Endothelial cell of umbilical vein (primary cell): ENCODE measurements at regions not wholly inside any gene's neighbourhood (a gene's known extent, or its start where the extent isn't known, plus 50 kb on each side); places are given as distances from the start of the nearest gene placed in this dataset.

Experiments used
- BruUV-seq: library from RNA; stranded (reverse); fragments of 400-500 nt; replicated peaks from 2 replicates; lab custom pipeline; 2021; lab: Mats Ljungman, UMichigan
- CTCF ChIA-PET: fragments of 300-600, 350-600 bp; sonication (Branson Sonifier 250); formaldehyde crosslinking; loops from one replicate; lab custom pipeline; 2021; ENCODE audit warnings: antibody characterized with exemption, inconsistent platforms; lab: Charles Lee
- POLR2A ChIA-PET: fragments of 300-600, 350-600 bp; sonication (Branson Sonifier 250); formaldehyde crosslinking; loops from one replicate; lab custom pipeline; 2021; ENCODE audit warnings: antibody characterized with exemption, inconsistent platforms; lab: Charles Lee
- DNase-seq: peaks from one replicate; pipeline ENCODE4 v3.0.0-alpha.2; 2011; ENCODE audit warnings: low read depth, low spot score
- FAIRE-seq: peaks from 2 replicates; lab custom pipeline; 2011; peaks lifted over from hg19 to GRCh38; lab: Jason Lieb, UNC
- H2AFZ ChIP-seq: 2 replicates; pipeline ENCODE4 v1.6.0; 2012; ENCODE audit warnings: low read depth, low read length, control low read depth, inconsistent platforms
- H3K27ac ChIP-seq: 2 replicates; pipeline ENCODE4 v1.5.1; 2011; ENCODE audit warnings: low read depth, mild to moderate bottlenecking, control low read depth, low read length, moderate library complexity; ENCODE audit not compliant: insufficient read depth
- H3K27me3 ChIP-seq, 2 experiments: 2 replicates each; pipeline versions ENCODE4 v1.6.0 to v1.6.1; 2011; ENCODE audit warnings: low read length in 2 of 2, mixed read lengths in 1 of 2; ENCODE audit not compliant: control insufficient read depth in 2 of 2, insufficient read depth in 2 of 2
- H3K36me3 ChIP-seq, 2 experiments: 2 replicates in 1 of 2; 3 replicates in 1 of 2; pipeline ENCODE4 v1.5.1; 2011; ENCODE audit warnings: low read length in 2 of 2, mild to moderate bottlenecking in 1 of 2, moderate library complexity in 1 of 2; ENCODE audit not compliant: control insufficient read depth in 2 of 2, insufficient read depth in 2 of 2; ENCODE audit errors: extremely low read depth in 1 of 2
- H3K4me1 ChIP-seq: 3 replicates; pipeline ENCODE4 v1.5.1; 2011; ENCODE audit warnings: mild to moderate bottlenecking, low read length; ENCODE audit not compliant: control insufficient read depth, insufficient read depth; ENCODE audit errors: extremely low read depth
- H3K4me2 ChIP-seq: 2 replicates; pipeline ENCODE4 v1.6.1; 2011; ENCODE audit warnings: low read length, control low read depth, mixed read lengths; ENCODE audit not compliant: insufficient read depth
- H3K4me3 ChIP-seq, 3 experiments: fragments of 200-600 bp in 1 of 3; sonication (generic), shearing (Covaris generic) in 1 of 3; replicated peaks in 1 of 3; 2 replicates each; pipeline ENCODE4 v1.5.1; 2011 to 2016; ENCODE audit warnings: control low read depth in 3 of 3, low read length in 3 of 3, mild to moderate bottlenecking in 2 of 3, inconsistent platforms in 1 of 3, low read depth in 1 of 3, moderate library complexity in 1 of 3; ENCODE audit not compliant: insufficient read depth in 1 of 3
- H3K79me2 ChIP-seq: 2 replicates; pipeline ENCODE4 v1.6.0; 2012; ENCODE audit warnings: low read length, inconsistent platforms; ENCODE audit not compliant: control insufficient read depth, insufficient read depth
- H3K9ac ChIP-seq: replicated peaks from 2 replicates; pipeline ENCODE3; 2011; ENCODE audit warnings: low read length, control low read depth; ENCODE audit not compliant: insufficient read depth; ENCODE audit errors: extremely low read depth
- H3K9me1 ChIP-seq: replicated peaks from 3 replicates; pipeline ENCODE4 v1.6.0; 2011; ENCODE audit warnings: mild to moderate bottlenecking, low read length; ENCODE audit not compliant: control insufficient read depth, insufficient read depth; ENCODE audit errors: extremely low read depth
- H3K9me3 ChIP-seq: replicated peaks from 2 replicates; pipeline ENCODE4 v1.5.1; 2012; ENCODE audit warnings: low read length, inconsistent platforms; ENCODE audit not compliant: control insufficient read depth, insufficient read depth
- H4K20me1 ChIP-seq: replicated peaks from 2 replicates; pipeline ENCODE3; 2011; ENCODE audit warnings: mild to moderate bottlenecking, low read length; ENCODE audit not compliant: control insufficient read depth, insufficient read depth; ENCODE audit errors: extremely low read depth
- EZH2 ChIP-seq: IDR thresholded peaks from 2 replicates; pipeline ENCODE4 v1.6.1; 2012; ENCODE audit warnings: borderline replicate concordance, low read depth, mild to moderate bottlenecking, moderate library complexity, low read length, inconsistent platforms; ENCODE audit not compliant: severe bottlenecking
- FOS ChIP-seq: IDR thresholded peaks from 2 replicates; pipeline ENCODE4 v1.6.1; 2011; ENCODE audit warnings: mild to moderate bottlenecking, low read length, moderate library complexity, borderline replicate concordance; ENCODE audit not compliant: insufficient read depth
- GATA2 ChIP-seq: IDR thresholded peaks from 2 replicates; pipeline ENCODE4 v1.7.0; 2011; ENCODE audit warnings: low read depth, mild to moderate bottlenecking, moderate library complexity, mixed read lengths, low read length; ENCODE audit not compliant: insufficient read length, insufficient read depth
- JUN ChIP-seq: IDR thresholded peaks from 2 replicates; pipeline ENCODE4 v1.6.1; 2011; ENCODE audit warnings: borderline replicate concordance, low read depth; ENCODE audit not compliant: insufficient read length, insufficient read depth
- MAX ChIP-seq: IDR thresholded peaks from 2 replicates; pipeline ENCODE4 v1.6.1; 2011; ENCODE audit not compliant: insufficient read depth, insufficient read length
- MYC ChIP-seq: IDR thresholded peaks from one replicate; pipeline ENCODE4 v1.6.1; 2011; ENCODE audit warnings: mild to moderate bottlenecking, low read depth, low read length
- POLR2A ChIP-seq: IDR thresholded peaks from 2 replicates; pipeline ENCODE4 v1.6.1; 2012; ENCODE audit warnings: low read depth, mild to moderate bottlenecking, control low read depth, low read length
- POLR2AphosphoS5 ChIP-seq: IDR thresholded peaks from 2 replicates; pipeline ENCODE4 v1.6.1; 2012; ENCODE audit warnings: low read depth, mild to moderate bottlenecking, control low read depth, low read length, moderate library complexity; ENCODE audit not compliant: insufficient read depth
- dilution Hi-C: fragments of 300-500 bp; cut with MboI; formaldehyde crosslinking; loops from one replicate; pipeline ENCODE4 v1.15.0; 2019; ENCODE audit warnings: low sequenced_read_pairs; ENCODE audit not compliant: extremely low pct_ligation_motif_present
- intact Hi-C: fragments of 100-400 bp; cut with micrococcal nuclease; formaldehyde crosslinking; loops from one replicate; pipeline ENCODE4 v1.10.0; 2022
- TF ChIP-seq, protein P1 (sequence below), 2 donors: IDR thresholded peaks; 1 replicate in 1 of 2; 2 replicates in 1 of 2; pipeline ENCODE4 v1.5.1; 2011; ENCODE audit warnings: low read length in 2 of 2, mild to moderate bottlenecking in 2 of 2, moderate library complexity in 2 of 2, control low read depth in 1 of 2, inconsistent platforms in 1 of 2, low read depth in 1 of 2; ENCODE audit not compliant: insufficient read depth in 1 of 2; ENCODE audit errors: extremely low read depth in 1 of 2

DNA sequence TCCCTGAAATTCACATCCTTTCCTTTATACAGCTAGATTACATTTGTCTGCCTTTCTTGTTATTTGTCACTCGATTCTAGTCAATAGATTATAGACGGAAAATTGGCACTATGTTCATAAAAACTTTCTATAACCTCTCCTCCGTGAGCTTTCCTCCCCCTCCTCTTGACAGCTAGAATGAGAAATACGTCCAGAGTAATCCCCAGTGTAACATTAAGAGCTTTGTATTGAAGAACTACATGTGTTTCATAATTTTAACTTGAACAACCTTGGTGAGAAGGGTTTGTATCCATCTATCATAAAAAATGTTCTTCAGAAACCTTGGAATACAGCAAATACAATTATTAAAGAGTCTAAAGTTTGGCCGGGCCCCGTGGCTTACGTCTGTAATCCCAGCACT is 1707.4 kb downstream of the PCDH7 start:
- no peak for DNase-seq
- BruUV-seq = no TSS peak
- TF ChIP-seq EZH2 (no peak), POLR2A (no peak), GATA2 (no peak)

GRCh38 chr4:32429151-32429550 is 1709.0 kb downstream of the PCDH7 start:
- intact Hi-C loops = no loop called here
- Histone ChIP-seq H3K9me1 (no peaks in the 10 kb centered on the region), H3K79me2 (no peaks in the 10 kb centered on the region), H3K9ac (no peak overlapping the region), H3K4me2 (no peak overlapping the region), H4K20me1 (no peaks in the 10 kb centered on the region), H3K4me3 (no peak overlapping the region), H3K36me3 (no peaks in the 10 kb centered on the region), H3K9me3 (no peaks in the 10 kb centered on the region), H3K27me3 (no peaks in the 10 kb centered on the region), H2AFZ (no peak overlapping the region), H3K27ac (no peak overlapping the region), H3K4me1 (no peaks in the 10 kb centered on the region)
- BruUV-seq = no TSS peak
- dilution Hi-C loops = no loop called here
- CTCF ChIA-PET = interaction anchor here (0.6 to 1.0 kb wide), 2 partner anchors 10 to 321 kb away, joined by 3 read pairs; no protein-coding TSS in a partner anchor
- no peak for DNase-seq
- POLR2A ChIA-PET = interaction anchor here (0.7 kb wide), 1 partner anchor 426 kb away, joined by 3 read pairs; no protein-coding TSS in a partner anchor
- no peak for FAIRE-seq
- TF ChIP-seq FOS = no peak
- TF ChIP-seq POLR2AphosphoS5 = no peak
- TF ChIP-seq MAX = no peak
- TF ChIP-seq, protein P1, sequence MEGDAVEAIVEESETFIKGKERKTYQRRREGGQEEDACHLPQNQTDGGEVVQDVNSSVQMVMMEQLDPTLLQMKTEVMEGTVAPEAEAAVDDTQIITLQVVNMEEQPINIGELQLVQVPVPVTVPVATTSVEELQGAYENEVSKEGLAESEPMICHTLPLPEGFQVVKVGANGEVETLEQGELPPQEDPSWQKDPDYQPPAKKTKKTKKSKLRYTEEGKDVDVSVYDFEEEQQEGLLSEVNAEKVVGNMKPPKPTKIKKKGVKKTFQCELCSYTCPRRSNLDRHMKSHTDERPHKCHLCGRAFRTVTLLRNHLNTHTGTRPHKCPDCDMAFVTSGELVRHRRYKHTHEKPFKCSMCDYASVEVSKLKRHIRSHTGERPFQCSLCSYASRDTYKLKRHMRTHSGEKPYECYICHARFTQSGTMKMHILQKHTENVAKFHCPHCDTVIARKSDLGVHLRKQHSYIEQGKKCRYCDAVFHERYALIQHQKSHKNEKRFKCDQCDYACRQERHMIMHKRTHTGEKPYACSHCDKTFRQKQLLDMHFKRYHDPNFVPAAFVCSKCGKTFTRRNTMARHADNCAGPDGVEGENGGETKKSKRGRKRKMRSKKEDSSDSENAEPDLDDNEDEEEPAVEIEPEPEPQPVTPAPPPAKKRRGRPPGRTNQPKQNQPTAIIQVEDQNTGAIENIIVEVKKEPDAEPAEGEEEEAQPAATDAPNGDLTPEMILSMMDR (IDR thresholded peaks at IDR 0.05; ENCODE audit: extremely low read depth in 1 of 2, insufficient read depth in 1 of 2, low read depth in 1 of 2, low read length in 2 of 2) = no peak
- TF ChIP-seq JUN = no peak
- TF ChIP-seq POLR2A = no peak
- no peak for TF ChIP-seq GATA2
- TF ChIP-seq EZH2 = no peak
- no peak for TF ChIP-seq MYC

More for the DNA sequence above, 1707.4 kb downstream of the PCDH7 start:
- no peaks in the 10 kb centered on the region for H3K4me1 ChIP-seq
- H3K36me3 ChIP-seq = no peaks in the 10 kb centered on the region
- H3K4me3 ChIP-seq = no peak overlapping the region
- intact Hi-C loops = no loop called here
- no peaks in the 10 kb centered on the region for H3K9me3 ChIP-seq
- dilution Hi-C loops = no loop called here
- H3K27ac ChIP-seq = no peak overlapping the region
- FAIRE-seq = no peak
- no peaks in the 10 kb centered on the region for H3K9me1 ChIP-seq
- no peak overlapping the region for H3K9ac ChIP-seq
- H4K20me1 ChIP-seq = no peaks in the 10 kb centered on the region
- H3K79me2 ChIP-seq = no peaks in the 10 kb centered on the region
- POLR2A ChIA-PET = interaction anchor here (0.6 kb wide), 1 partner anchor 513 kb away, joined by 7 read pairs; no protein-coding TSS in a partner anchor
- CTCF ChIA-PET = no interaction called here
- H3K27me3 ChIP-seq = no peaks in the 10 kb centered on the region
- H3K4me2 ChIP-seq = no peak overlapping the region
- no peak overlapping the region for H2AFZ ChIP-seq
